ENCODE measurements at regions not wholly inside any gene's neighbourhood (a gene's known extent, or its start where the extent isn't known, plus 50 kb on each side); places are given as distances from the start of the nearest gene placed in this dataset.

DNA sequence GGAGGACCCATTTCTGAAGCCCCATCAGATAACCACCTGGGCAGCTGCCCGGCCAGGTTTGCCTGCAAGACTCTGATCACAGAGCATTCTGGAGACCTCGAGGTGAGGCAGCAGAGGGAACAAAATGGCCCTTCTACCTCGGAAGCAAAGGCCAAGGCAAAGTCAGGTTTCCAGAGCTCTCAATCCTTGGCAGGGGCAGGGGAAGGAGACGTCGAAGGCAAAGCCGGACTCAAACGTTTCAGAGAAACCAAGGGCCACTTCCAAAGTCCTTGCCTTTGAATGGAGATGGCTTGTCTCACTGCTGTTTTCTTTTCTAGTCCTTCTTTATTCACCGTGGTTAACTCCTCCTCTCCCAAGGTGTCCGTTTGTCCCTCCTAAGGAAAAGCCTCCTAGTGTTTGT is 355.3 kb downstream of the SOX9 start:
- TF ChIP-seq POLR2AphosphoS5 (IDR thresholded peaks at IDR 0.05; ENCODE audit: borderline replicate concordance, low read depth, low read length) (no peak), EZH2 (IDR thresholded peaks at IDR 0.05) (no peak)

All from SK-N-MC (cell line).